Neural progenitor cell (in vitro differentiated cells): ENCODE measurements at regions not wholly inside any gene's neighbourhood (a gene's known extent, or its start where the extent isn't known, plus 50 kb on each side); places are given as distances from the start of the nearest gene placed in this dataset.

ENCODE experiments used
- DNase-seq: peaks from one replicate; pipeline ENCODE4 v3.0.0-alpha.2; 2016; ENCODE audit warnings: low spot score
- H2AFZ ChIP-seq: fragments of 200-600 bp; sonication (generic); replicated peaks from 2 replicates; pipeline ENCODE4 v1.6.1; 2016; ENCODE audit warnings: antibody characterized with exemption
- H3F3A ChIP-seq: fragments of 200-600 bp; sonication (generic); 2 replicates; pipeline ENCODE4 v1.6.1; 2016; ENCODE audit warnings: antibody characterized with exemption, low read depth
- H3K27ac ChIP-seq: fragments of 200-600 bp; sonication (generic); 2 replicates; pipeline ENCODE4 v1.5.1; 2016; ENCODE audit warnings: mild to moderate bottlenecking
- H3K27me3 ChIP-seq: fragments of 200-600 bp; sonication (generic); 2 replicates; pipeline ENCODE4 v1.6.1; 2016; ENCODE audit warnings: mild to moderate bottlenecking, moderate library complexity
- H3K36me3 ChIP-seq: fragments of 200-600 bp; sonication (generic); 2 replicates; pipeline ENCODE4 v1.5.1; 2016
- H3K4me1 ChIP-seq: fragments of 200-600 bp; sonication (generic); 2 replicates; pipeline ENCODE4 v1.6.1; 2016; ENCODE audit warnings: mixed run types
- H3K4me2 ChIP-seq: fragments of 200-600 bp; sonication (generic); 2 replicates; pipeline ENCODE4 v1.6.1; 2016
- H3K4me3 ChIP-seq: fragments of 200-600 bp; sonication (generic); 2 replicates; pipeline ENCODE4 v1.5.1; 2016
- H3K79me2 ChIP-seq: fragments of 200-600 bp; sonication (generic); 2 replicates; pipeline ENCODE4 v1.6.1; 2016; ENCODE audit warnings: low read depth
- H3K9ac ChIP-seq: fragments of 200-600 bp; sonication (generic); 2 replicates; pipeline ENCODE4 v1.6.1; 2016
- H3K9me3 ChIP-seq: fragments of 200-600 bp; sonication (generic); 2 replicates; pipeline ENCODE4 v1.5.1; 2016; ENCODE audit warnings: low read depth
- H4K20me1 ChIP-seq: fragments of 200-600 bp; sonication (generic); 2 replicates; pipeline ENCODE4 v1.6.1; 2016; ENCODE audit warnings: low read depth
- H3K27ac Mint-ChIP-seq: 3 replicates; pipeline ENCODE4 v1.8.0; 2021; ENCODE audit warnings: mixed read lengths
- H3K27me3 Mint-ChIP-seq: 2 replicates; pipeline ENCODE4 v1.8.0; 2022; ENCODE audit warnings: low read depth, mild to moderate bottlenecking, inconsistent platforms, moderate library complexity, mixed read lengths; ENCODE audit not compliant: insufficient read depth
- H3K36me3 Mint-ChIP-seq: 3 replicates; pipeline ENCODE4 v1.8.0; 2021; ENCODE audit warnings: mixed read lengths
- H3K4me1 Mint-ChIP-seq: 3 replicates; pipeline ENCODE4 v1.8.0; 2021; ENCODE audit warnings: mixed read lengths
- H3K4me3 Mint-ChIP-seq: 3 replicates; pipeline ENCODE4 v1.8.0; 2021; ENCODE audit warnings: mild to moderate bottlenecking, moderate library complexity, mixed read lengths
- H3K9me3 Mint-ChIP-seq: 3 replicates; pipeline ENCODE4 v1.8.0; 2020; ENCODE audit warnings: mixed read lengths
- EZH2 ChIP-seq: fragments of 200-600 bp; sonication (generic); IDR thresholded peaks from 2 replicates; pipeline ENCODE4 v1.6.1; 2017; ENCODE audit warnings: antibody characterized with exemption, mild to moderate bottlenecking, moderate library complexity
- EZH2phosphoT487 ChIP-seq: fragments of 200-600 bp; sonication (generic); IDR thresholded peaks from 2 replicates; pipeline ENCODE4 v1.6.1; 2017; ENCODE audit warnings: antibody characterized with exemption
- TF ChIP-seq, protein P1 (sequence below): fragments of 200-600 bp; sonication (generic); IDR thresholded peaks from 2 replicates; pipeline ENCODE4 v1.5.1; 2017; ENCODE audit warnings: antibody characterized with exemption, mild to moderate bottlenecking

DNA sequence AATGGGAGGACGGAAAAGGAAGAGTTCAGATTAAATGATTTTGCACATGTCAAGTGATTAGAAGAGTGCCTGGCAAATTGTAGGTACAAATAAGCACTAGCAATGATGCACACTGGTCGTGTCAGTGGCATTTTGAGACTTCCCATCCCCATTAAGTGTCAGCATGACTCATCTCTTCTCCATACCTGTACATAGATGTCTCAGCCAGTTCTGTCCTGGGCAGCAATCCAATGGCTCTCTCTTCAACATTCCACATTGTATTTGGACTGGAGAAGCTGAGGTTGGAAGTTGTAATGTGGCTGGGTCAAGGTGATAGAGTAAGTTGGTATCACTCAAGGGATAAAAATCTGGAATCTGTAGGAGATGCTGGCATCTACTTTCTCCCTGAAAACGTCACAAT, 742.7 kb downstream of the VRK1 start:
- H3K9me3 Mint-ChIP-seq: no peaks in the 10 kb centered on the region
- no peak overlapping the region for H3K27ac ChIP-seq
- H3K4me2 ChIP-seq: no peak overlapping the region
- H2AFZ ChIP-seq: no peak overlapping the region
- no peaks in the 10 kb centered on the region for H3K36me3 Mint-ChIP-seq
- H3K27me3 ChIP-seq: no peaks in the 10 kb centered on the region
- no peak overlapping the region for H3K4me3 ChIP-seq
- peaks cover 10% of the 10 kb centered on the region for H3K27me3 Mint-ChIP-seq
- H3K9ac ChIP-seq: no peak overlapping the region
- peaks cover 11% of the 10 kb centered on the region for H3K4me1 Mint-ChIP-seq
- no peak overlapping the region for H3K4me3 Mint-ChIP-seq
- TF ChIP-seq EZH2phosphoT487: no peak
- TF ChIP-seq, protein P1, sequence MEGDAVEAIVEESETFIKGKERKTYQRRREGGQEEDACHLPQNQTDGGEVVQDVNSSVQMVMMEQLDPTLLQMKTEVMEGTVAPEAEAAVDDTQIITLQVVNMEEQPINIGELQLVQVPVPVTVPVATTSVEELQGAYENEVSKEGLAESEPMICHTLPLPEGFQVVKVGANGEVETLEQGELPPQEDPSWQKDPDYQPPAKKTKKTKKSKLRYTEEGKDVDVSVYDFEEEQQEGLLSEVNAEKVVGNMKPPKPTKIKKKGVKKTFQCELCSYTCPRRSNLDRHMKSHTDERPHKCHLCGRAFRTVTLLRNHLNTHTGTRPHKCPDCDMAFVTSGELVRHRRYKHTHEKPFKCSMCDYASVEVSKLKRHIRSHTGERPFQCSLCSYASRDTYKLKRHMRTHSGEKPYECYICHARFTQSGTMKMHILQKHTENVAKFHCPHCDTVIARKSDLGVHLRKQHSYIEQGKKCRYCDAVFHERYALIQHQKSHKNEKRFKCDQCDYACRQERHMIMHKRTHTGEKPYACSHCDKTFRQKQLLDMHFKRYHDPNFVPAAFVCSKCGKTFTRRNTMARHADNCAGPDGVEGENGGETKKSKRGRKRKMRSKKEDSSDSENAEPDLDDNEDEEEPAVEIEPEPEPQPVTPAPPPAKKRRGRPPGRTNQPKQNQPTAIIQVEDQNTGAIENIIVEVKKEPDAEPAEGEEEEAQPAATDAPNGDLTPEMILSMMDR: no peak
- TF ChIP-seq EZH2: no peak
- no peak overlapping the region for H3K27ac Mint-ChIP-seq
- no peaks in the 10 kb centered on the region for H3K9me3 ChIP-seq
- DNase-seq: no peak
- no peaks in the 10 kb centered on the region for H3K79me2 ChIP-seq
- H3K4me1 ChIP-seq: no peaks in the 10 kb centered on the region
- H3F3A ChIP-seq: no peaks in the 10 kb centered on the region
- H4K20me1 ChIP-seq: no peaks in the 10 kb centered on the region
- H3K36me3 ChIP-seq: no peaks in the 10 kb centered on the region

DNA sequence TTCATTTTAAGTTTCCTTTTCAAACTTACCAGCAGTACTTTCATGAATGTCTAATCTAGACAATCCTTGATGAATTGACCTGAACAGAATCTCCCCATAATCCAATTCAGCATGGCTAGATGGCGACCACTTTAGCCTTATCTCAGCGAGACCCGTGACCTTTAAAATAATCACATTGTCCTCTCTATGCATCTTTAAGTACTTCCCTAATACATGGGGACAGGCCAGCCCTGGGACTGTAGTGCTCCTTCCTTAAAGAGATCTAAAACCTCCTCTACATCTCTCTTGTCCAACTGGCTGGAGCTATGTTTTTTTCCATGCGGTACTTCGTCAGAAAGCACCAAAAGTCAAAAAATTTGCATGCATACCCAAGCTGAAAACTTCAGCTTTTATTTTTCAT, 746.0 kb downstream of the VRK1 start:
- TF ChIP-seq EZH2 (no peak), EZH2phosphoT487 (no peak)
- TF ChIP-seq, protein P1: no peak
- H3F3A ChIP-seq: no peaks in the 10 kb centered on the region
- H3K4me2 ChIP-seq: no peak overlapping the region
- no peak for DNase-seq
- H3K4me3 Mint-ChIP-seq: no peak overlapping the region
- no peaks in the 10 kb centered on the region for H3K36me3 Mint-ChIP-seq
- no peak overlapping the region for H3K4me3 ChIP-seq
- H3K4me1 ChIP-seq: no peaks in the 10 kb centered on the region
- no peaks in the 10 kb centered on the region for H3K79me2 ChIP-seq
- H3K9me3 ChIP-seq: no peaks in the 10 kb centered on the region
- peaks cover 3% of the 10 kb centered on the region for H3K9me3 Mint-ChIP-seq
- peaks cover 8% of the 10 kb centered on the region for H3K27me3 Mint-ChIP-seq
- peaks cover 11% of the 10 kb centered on the region for H3K4me1 Mint-ChIP-seq
- no peaks in the 10 kb centered on the region for H3K36me3 ChIP-seq
- H3K27ac ChIP-seq: no peak overlapping the region
- no peak overlapping the region for H3K9ac ChIP-seq
- H4K20me1 ChIP-seq: no peaks in the 10 kb centered on the region
- no peak overlapping the region for H3K27ac Mint-ChIP-seq
- no peaks in the 10 kb centered on the region for H3K27me3 ChIP-seq
- no peak overlapping the region for H2AFZ ChIP-seq

DNA sequence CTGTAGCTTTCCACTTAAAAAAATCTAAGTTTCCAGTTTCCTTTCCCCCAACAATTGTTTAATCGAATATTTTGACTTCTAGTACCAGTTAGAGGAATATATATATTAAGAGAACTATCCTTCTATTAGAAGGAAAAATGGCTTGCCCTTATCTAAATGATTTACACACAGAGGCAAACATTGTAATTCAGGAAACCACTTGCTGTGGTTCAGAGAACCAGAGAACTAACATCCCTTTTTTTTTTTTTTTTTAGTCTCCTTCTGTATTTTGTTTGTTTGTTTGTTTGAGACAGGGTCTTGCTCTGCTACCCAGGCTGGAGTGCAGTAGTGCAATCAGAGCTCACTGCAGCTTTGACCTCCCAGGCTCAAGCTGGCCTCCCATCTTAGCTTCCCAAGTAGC, 746.6 kb downstream of the VRK1 start:
- Mint-ChIP-seq H3K27me3 (peaks cover 8% of the 10 kb centered on the region), H3K27ac (no peak overlapping the region), H3K4me1 (peaks cover 11% of the 10 kb centered on the region), H3K36me3 (no peaks in the 10 kb centered on the region), H3K9me3 (peaks cover 3% of the 10 kb centered on the region), H3K4me3 (no peak overlapping the region)
- no peak overlapping the region for H3K4me2 ChIP-seq
- H3K9ac ChIP-seq: no peak overlapping the region
- no peaks in the 10 kb centered on the region for H3K4me1 ChIP-seq
- no peak overlapping the region for H2AFZ ChIP-seq
- H3K27me3 ChIP-seq: no peaks in the 10 kb centered on the region
- no peaks in the 10 kb centered on the region for H3K9me3 ChIP-seq
- no peaks in the 10 kb centered on the region for H3K36me3 ChIP-seq
- H4K20me1 ChIP-seq: no peaks in the 10 kb centered on the region
- H3K4me3 ChIP-seq: no peak overlapping the region
- no peak for DNase-seq
- H3F3A ChIP-seq: no peaks in the 10 kb centered on the region
- no peak overlapping the region for H3K27ac ChIP-seq
- no peak for TF ChIP-seq EZH2phosphoT487
- TF ChIP-seq, protein P1: no peak
- TF ChIP-seq EZH2: no peak
- H3K79me2 ChIP-seq: no peaks in the 10 kb centered on the region
